ENCODE measurements at regions not wholly inside any gene's neighbourhood (a gene's known extent, or its start where the extent isn't known, plus 50 kb on each side); places are given as distances from the start of the nearest gene placed in this dataset.
A peak's percentile ranks its signal among the peaks of the same experiment; 100 is the strongest.
"Not testable (repeated sequence)": the region's sequence is repeated elsewhere in the genome, so short reads cannot be mapped to it uniquely, and the experiment has no call there.

GRCh38 chr1:112833806-112834205 lies 118.7 kb upstream of the PPM1J start:
- H3K36me3 ChIP-seq (ENCODE audit: insufficient read depth, low read length), result no peaks in the 10 kb centered on the region
- H3K27ac ChIP-seq (ENCODE audit: low read depth, low read length), result no peak overlapping the region; the same call in 1 of the 2 replicates
- H3K4me3 ChIP-seq (ENCODE audit: low read length), result no peak overlapping the region
- no peaks in the 10 kb centered on the region for H3K4me1 ChIP-seq (ENCODE audit: insufficient read depth, low read length)
- 92% methylated on average over 2 of the region's 2 CpGs for WGBS
- no peaks in the 10 kb centered on the region for H3K27me3 ChIP-seq (ENCODE audit: insufficient read depth, low read length)
- H3K9ac ChIP-seq (ENCODE audit: low read depth, low read length), result no peak overlapping the region
- no peaks in the 10 kb centered on the region for H3K9me3 ChIP-seq (ENCODE audit: insufficient read depth, low read depth, low read length)

GRCh38 chr1:112832259-112832658 lies 117.1 kb upstream of the PPM1J start:
- not testable (repeated sequence) for H3K27me3 ChIP-seq (ENCODE audit: insufficient read depth, low read length); H3K4me3 ChIP-seq (ENCODE audit: low read length); H3K9ac ChIP-seq (ENCODE audit: low read depth, low read length); H3K4me1 ChIP-seq (ENCODE audit: insufficient read depth, low read length); H3K27ac ChIP-seq (ENCODE audit: low read depth, low read length); H3K36me3 ChIP-seq (ENCODE audit: insufficient read depth, low read length); H3K9me3 ChIP-seq (ENCODE audit: insufficient read depth, low read depth, low read length)
- 89% methylated on average over 8 of the region's 8 CpGs for WGBS

- H3K36me3 ChIP-seq (ENCODE audit: insufficient read depth, low read length); H3K9ac ChIP-seq (ENCODE audit: low read depth, low read length); H3K27ac ChIP-seq (ENCODE audit: low read depth, low read length); H3K4me3 ChIP-seq (ENCODE audit: low read length); H3K27me3 ChIP-seq (ENCODE audit: insufficient read depth, low read length); H3K9me3 ChIP-seq (ENCODE audit: insufficient read depth, low read depth, low read length): not testable (repeated sequence)
- WGBS, result 98% methylated on average over 3 of the region's 3 CpGs
- peaks cover 23% of the 10 kb centered on the region for H3K4me1 ChIP-seq (ENCODE audit: insufficient read depth, low read length)
Measured at GRCh38 chr1:112829691-112830090, 114.6 kb upstream of the PPM1J start.

GRCh38 chr1:112828716-112829115 lies 113.6 kb upstream of the PPM1J start:
- Histone ChIP-seq H3K4me3 (ENCODE audit: low read length) (no peak overlapping the region), H3K4me1 (ENCODE audit: insufficient read depth, low read length) (peaks cover 23% of the 10 kb centered on the region), H3K27me3 (ENCODE audit: insufficient read depth, low read length) (no peaks in the 10 kb centered on the region), H3K36me3 (ENCODE audit: insufficient read depth, low read length) (no peaks in the 10 kb centered on the region), H3K9me3 (ENCODE audit: insufficient read depth, low read depth, low read length) (no peaks in the 10 kb centered on the region), H3K27ac (ENCODE audit: low read depth, low read length) (no peak overlapping the region), H3K9ac (ENCODE audit: low read depth, low read length) (no peak overlapping the region)
- 87% methylated on average over 2 of the region's 2 CpGs for WGBS

- H3K9ac ChIP-seq (ENCODE audit: low read depth, low read length), result not testable (repeated sequence)
Measured at GRCh38 chr1:112827391-112827790, 112.3 kb upstream of the PPM1J start.

GRCh38 chr1:112826217-112826944 lies 111.2 kb upstream of the PPM1J start:
- no peak overlapping the region for H3K9ac ChIP-seq (ENCODE audit: low read depth, low read length)
- H3K4me3 ChIP-seq (ENCODE audit: low read length), result no peak overlapping the region
- H3K36me3 ChIP-seq (ENCODE audit: insufficient read depth, low read length), result no peaks in the 10 kb centered on the region
- peaks cover 37% of the 10 kb centered on the region for H3K4me1 ChIP-seq (ENCODE audit: insufficient read depth, low read length)
- no peaks in the 10 kb centered on the region for H3K27me3 ChIP-seq (ENCODE audit: insufficient read depth, low read length)
- WGBS, result 61% methylated on average over 16 of the region's 16 CpGs
- peak overlapping the region; percentile 81 for H3K27ac ChIP-seq (ENCODE audit: low read depth, low read length)
- no peaks in the 10 kb centered on the region for H3K9me3 ChIP-seq (ENCODE audit: insufficient read depth, low read depth, low read length)

More at GRCh38 chr1:112827391-112827790, 112.3 kb upstream of the PPM1J start:
- Histone ChIP-seq H3K4me1 (ENCODE audit: insufficient read depth, low read length) (peaks cover 28% of the 10 kb centered on the region), H3K27ac (ENCODE audit: low read depth, low read length) (peak overlapping the region; percentile 81; the same call in 1 of the 2 replicates)
- no CpG with 5 or more reads among the region's 1 CpG for WGBS
- not testable (repeated sequence) for H3K27me3 ChIP-seq (ENCODE audit: insufficient read depth, low read length); H3K9me3 ChIP-seq (ENCODE audit: insufficient read depth, low read depth, low read length); H3K4me3 ChIP-seq (ENCODE audit: low read length); H3K36me3 ChIP-seq (ENCODE audit: insufficient read depth, low read length)

- 36% methylated on average over 7 of the region's 7 CpGs for WGBS
- H3K4me1 ChIP-seq (ENCODE audit: insufficient read depth, low read length), result peaks cover 44% of the 10 kb centered on the region
- not testable (repeated sequence) for H3K36me3 ChIP-seq (ENCODE audit: insufficient read depth, low read length); H3K27me3 ChIP-seq (ENCODE audit: insufficient read depth, low read length); H3K9ac ChIP-seq (ENCODE audit: low read depth, low read length); H3K9me3 ChIP-seq (ENCODE audit: insufficient read depth, low read depth, low read length)
- peak overlapping the region; percentile 81 for H3K27ac ChIP-seq (ENCODE audit: low read depth, low read length)
- peak overlapping the region; percentile 36; the same call in 1 of the 2 replicates for H3K4me3 ChIP-seq (ENCODE audit: low read length)
Measured at GRCh38 chr1:112825563-112826216, 110.6 kb upstream of the PPM1J start.

GRCh38 chr1:112825075-112825474 lies 109.9 kb upstream of the PPM1J start:
- Histone ChIP-seq H3K4me1 (ENCODE audit: insufficient read depth, low read length) (peaks cover 50% of the 10 kb centered on the region), H3K9ac (ENCODE audit: low read depth, low read length) (peak overlapping the region; percentile 30; the same call in 1 of the 2 replicates), H3K4me3 (ENCODE audit: low read length) (peak overlapping the region; percentile 36; the same call in 1 of the 2 replicates), H3K27ac (ENCODE audit: low read depth, low read length) (peak overlapping the region; percentile 20; the same call in 1 of the 2 replicates)
- not testable (repeated sequence) for H3K9me3 ChIP-seq (ENCODE audit: insufficient read depth, low read depth, low read length); H3K36me3 ChIP-seq (ENCODE audit: insufficient read depth, low read length); H3K27me3 ChIP-seq (ENCODE audit: insufficient read depth, low read length)
- 71% methylated on average over 6 of the region's 6 CpGs for WGBS

GRCh38 chr1:112821307-112822063 lies 106.4 kb upstream of the PPM1J start:
- peak overlapping the region; percentile 85; the same call in 1 of the 2 replicates for H3K27ac ChIP-seq (ENCODE audit: low read depth, low read length)
- H3K9me3 ChIP-seq (ENCODE audit: insufficient read depth, low read depth, low read length); H3K4me3 ChIP-seq (ENCODE audit: low read length); H3K36me3 ChIP-seq (ENCODE audit: insufficient read depth, low read length); H3K27me3 ChIP-seq (ENCODE audit: insufficient read depth, low read length); H3K9ac ChIP-seq (ENCODE audit: low read depth, low read length): not testable (repeated sequence)
- 45% methylated on average over 7 of the region's 7 CpGs for WGBS
- H3K4me1 ChIP-seq (ENCODE audit: insufficient read depth, low read length), result peaks cover 54% of the 10 kb centered on the region

GRCh38 chr1:112818990-112819689 lies 104.0 kb upstream of the PPM1J start:
- Histone ChIP-seq H3K9me3 (ENCODE audit: insufficient read depth, low read depth, low read length) (no peaks in the 10 kb centered on the region), H3K27ac (ENCODE audit: low read depth, low read length) (peak overlapping the region; percentile 83), H3K9ac (ENCODE audit: low read depth, low read length) (peak overlapping the region; percentile 2), H3K27me3 (ENCODE audit: insufficient read depth, low read length) (no peaks in the 10 kb centered on the region), H3K4me1 (ENCODE audit: insufficient read depth, low read length) (peaks cover 53% of the 10 kb centered on the region), H3K4me3 (ENCODE audit: low read length) (no peak overlapping the region), H3K36me3 (ENCODE audit: insufficient read depth, low read length) (no peaks in the 10 kb centered on the region)
- WGBS, result 66% methylated on average over 4 of the region's 4 CpGs
